Astrocyte (in vitro differentiated cells and primary cell): ENCODE measurements at regions not wholly inside any gene's neighbourhood (a gene's known extent, or its start where the extent isn't known, plus 50 kb on each side); places are given as distances from the start of the nearest gene placed in this dataset.
"Not testable (repeated sequence)": the region's sequence is repeated elsewhere in the genome, so short reads cannot be mapped to it uniquely, and the experiment has no call there.

Source experiments
- EZH2 ChIP-seq: IDR thresholded peaks from 2 replicates; pipeline ENCODE4 v1.6.1; 2012; ENCODE audit warnings: mild to moderate bottlenecking, low read length, inconsistent platforms; ENCODE audit not compliant: insufficient read depth
- TF ChIP-seq, protein P1 (sequence below): IDR thresholded peaks from 2 replicates; pipeline ENCODE4 v1.5.1; 2011; ENCODE audit warnings: low read depth, mild to moderate bottlenecking, inconsistent platforms, low read length, moderate library complexity; ENCODE audit not compliant: insufficient read depth

DNA sequence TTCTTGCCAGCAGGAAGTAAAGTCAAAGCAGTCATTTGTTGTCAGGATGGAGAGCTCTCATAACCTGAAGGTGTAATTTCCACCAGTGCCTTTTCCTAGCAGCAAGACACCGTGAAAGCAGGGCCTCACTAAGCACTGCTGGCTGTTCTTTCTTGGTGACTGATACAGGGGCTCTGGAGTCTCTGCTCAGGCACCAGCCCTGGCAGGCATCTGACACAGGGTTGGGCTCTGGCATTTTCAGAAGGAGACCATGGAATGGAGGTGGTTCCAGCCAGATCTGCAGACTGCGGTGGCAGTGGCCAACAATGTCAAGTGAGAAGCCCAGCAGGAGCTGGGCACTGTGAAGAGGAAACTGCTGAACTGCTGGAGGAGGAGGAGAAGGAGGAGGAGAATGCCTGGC, 72.2 kb downstream of the CDRT15L2 start:
- TF ChIP-seq, protein P1, sequence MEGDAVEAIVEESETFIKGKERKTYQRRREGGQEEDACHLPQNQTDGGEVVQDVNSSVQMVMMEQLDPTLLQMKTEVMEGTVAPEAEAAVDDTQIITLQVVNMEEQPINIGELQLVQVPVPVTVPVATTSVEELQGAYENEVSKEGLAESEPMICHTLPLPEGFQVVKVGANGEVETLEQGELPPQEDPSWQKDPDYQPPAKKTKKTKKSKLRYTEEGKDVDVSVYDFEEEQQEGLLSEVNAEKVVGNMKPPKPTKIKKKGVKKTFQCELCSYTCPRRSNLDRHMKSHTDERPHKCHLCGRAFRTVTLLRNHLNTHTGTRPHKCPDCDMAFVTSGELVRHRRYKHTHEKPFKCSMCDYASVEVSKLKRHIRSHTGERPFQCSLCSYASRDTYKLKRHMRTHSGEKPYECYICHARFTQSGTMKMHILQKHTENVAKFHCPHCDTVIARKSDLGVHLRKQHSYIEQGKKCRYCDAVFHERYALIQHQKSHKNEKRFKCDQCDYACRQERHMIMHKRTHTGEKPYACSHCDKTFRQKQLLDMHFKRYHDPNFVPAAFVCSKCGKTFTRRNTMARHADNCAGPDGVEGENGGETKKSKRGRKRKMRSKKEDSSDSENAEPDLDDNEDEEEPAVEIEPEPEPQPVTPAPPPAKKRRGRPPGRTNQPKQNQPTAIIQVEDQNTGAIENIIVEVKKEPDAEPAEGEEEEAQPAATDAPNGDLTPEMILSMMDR, result not testable (repeated sequence)
- not testable (repeated sequence) for TF ChIP-seq EZH2
